ENCODE measurements at regions not wholly inside any gene's neighbourhood (a gene's known extent, or its start where the extent isn't known, plus 50 kb on each side); places are given as distances from the start of the nearest gene placed in this dataset.

DNA sequence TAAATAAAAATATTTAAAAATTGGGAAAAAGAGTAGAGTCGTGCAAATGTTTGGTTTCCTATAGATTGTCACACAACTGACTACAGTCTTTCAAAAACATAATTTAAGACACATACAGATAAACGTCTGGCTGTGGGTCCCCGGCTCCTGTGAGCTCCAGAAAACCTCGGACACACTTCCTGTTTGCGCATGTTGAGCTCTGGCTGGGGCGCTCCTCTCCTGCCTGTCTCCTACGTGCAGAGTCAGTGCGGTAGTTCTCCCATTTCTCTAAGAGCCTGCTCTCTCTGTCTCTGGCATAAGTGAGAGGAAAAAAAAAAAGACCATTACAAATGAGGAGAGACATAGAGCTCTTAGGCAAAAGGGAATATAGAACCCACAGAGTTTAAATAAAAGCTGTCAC, 128.2 kb upstream of the OBI1 start:
- TF ChIP-seq, protein P1, sequence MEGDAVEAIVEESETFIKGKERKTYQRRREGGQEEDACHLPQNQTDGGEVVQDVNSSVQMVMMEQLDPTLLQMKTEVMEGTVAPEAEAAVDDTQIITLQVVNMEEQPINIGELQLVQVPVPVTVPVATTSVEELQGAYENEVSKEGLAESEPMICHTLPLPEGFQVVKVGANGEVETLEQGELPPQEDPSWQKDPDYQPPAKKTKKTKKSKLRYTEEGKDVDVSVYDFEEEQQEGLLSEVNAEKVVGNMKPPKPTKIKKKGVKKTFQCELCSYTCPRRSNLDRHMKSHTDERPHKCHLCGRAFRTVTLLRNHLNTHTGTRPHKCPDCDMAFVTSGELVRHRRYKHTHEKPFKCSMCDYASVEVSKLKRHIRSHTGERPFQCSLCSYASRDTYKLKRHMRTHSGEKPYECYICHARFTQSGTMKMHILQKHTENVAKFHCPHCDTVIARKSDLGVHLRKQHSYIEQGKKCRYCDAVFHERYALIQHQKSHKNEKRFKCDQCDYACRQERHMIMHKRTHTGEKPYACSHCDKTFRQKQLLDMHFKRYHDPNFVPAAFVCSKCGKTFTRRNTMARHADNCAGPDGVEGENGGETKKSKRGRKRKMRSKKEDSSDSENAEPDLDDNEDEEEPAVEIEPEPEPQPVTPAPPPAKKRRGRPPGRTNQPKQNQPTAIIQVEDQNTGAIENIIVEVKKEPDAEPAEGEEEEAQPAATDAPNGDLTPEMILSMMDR (conservative IDR thresholded peaks at IDR 0.05 in 1 of 2, IDR thresholded peaks at IDR 0.05 in 1 of 2; ENCODE audit: extremely low read depth in 1 of 2, insufficient read depth in 1 of 2, low read depth in 1 of 2, low read length in 2 of 2): no peak
- TF ChIP-seq EZH2 (IDR thresholded peaks at IDR 0.05; ENCODE audit: borderline replicate concordance, low read length): no peak

Data from mammary epithelial cell (primary cell).